PC-3 (cell line): ENCODE measurements at regions not wholly inside any gene's neighbourhood (a gene's known extent, or its start where the extent isn't known, plus 50 kb on each side); places are given as distances from the start of the nearest gene placed in this dataset.

Experiments used
- CTCF ChIP-seq: fragments of 300-600 bp; sonication (generic); conservative IDR thresholded peaks from 2 replicates; pipeline ENCODE4 v1.5.1; 2017; ENCODE audit warnings: antibody characterized with exemption, low read depth, mild to moderate bottlenecking, low read length
- EZH2 ChIP-seq: fragments of 300-600 bp; sonication (generic); IDR thresholded peaks from one replicate; pipeline ENCODE4 v1.6.1; 2017; ENCODE audit warnings: antibody characterized with exemption, mild to moderate bottlenecking, low read length; ENCODE audit not compliant: unreplicated experiment
- EZH2phosphoT487 ChIP-seq: fragments of 300-600 bp; sonication (generic); IDR thresholded peaks from 2 replicates; pipeline ENCODE4 v1.6.1; 2018; ENCODE audit warnings: mild to moderate bottlenecking, antibody characterized with exemption, low read length, borderline replicate concordance

- no peak for TF ChIP-seq CTCF
- TF ChIP-seq EZH2 = no peak
- no peak for TF ChIP-seq EZH2phosphoT487
Measured at GRCh38 chr7:16344927-16345326, 76.4 kb downstream of the CRPPA start.
